ENCODE measurements at regions not wholly inside any gene's neighbourhood (a gene's known extent, or its start where the extent isn't known, plus 50 kb on each side); places are given as distances from the start of the nearest gene placed in this dataset.

GRCh38 chr18:79584491-79585394 is 94.9 kb upstream of the CTDP1 start:
- DNase-seq (ENCODE audit: low read depth) = no peak
- H3K4me3 ChIP-seq (ENCODE audit: low read length) = no peak overlapping the region
- TF ChIP-seq CTCF (conservative IDR thresholded peaks at IDR 0.05; ENCODE audit: low read depth, low read length) = no peak

GRCh38 chr18:79585395-79586370 is 93.9 kb upstream of the CTDP1 start:
- no peak for DNase-seq (ENCODE audit: low read depth)
- no peak for TF ChIP-seq CTCF (conservative IDR thresholded peaks at IDR 0.05; ENCODE audit: low read depth, low read length)

GRCh38 chr18:79586436-79587225 is 93.0 kb upstream of the CTDP1 start:
- no peak overlapping the region for H3K4me3 ChIP-seq (ENCODE audit: low read length)
- no peak for DNase-seq (ENCODE audit: low read depth)
- TF ChIP-seq CTCF (conservative IDR thresholded peaks at IDR 0.05; ENCODE audit: low read depth, low read length) = no peak

More at GRCh38 chr18:79585395-79586370, 93.9 kb upstream of the CTDP1 start:
- H3K4me3 ChIP-seq (ENCODE audit: low read length) = no peak overlapping the region

- H3K4me3 ChIP-seq (ENCODE audit: low read length) = no peak overlapping the region
- DNase-seq (ENCODE audit: low read depth) = no peak
- TF ChIP-seq CTCF (conservative IDR thresholded peaks at IDR 0.05; ENCODE audit: low read depth, low read length) = no peak
Measured at GRCh38 chr18:79587226-79587741, 92.3 kb upstream of the CTDP1 start.

- no peak for TF ChIP-seq CTCF (conservative IDR thresholded peaks at IDR 0.05; ENCODE audit: low read depth, low read length)
- no peak for DNase-seq (ENCODE audit: low read depth)
- no peak overlapping the region for H3K4me3 ChIP-seq (ENCODE audit: low read length)
Measured at GRCh38 chr18:79587779-79588635, 91.6 kb upstream of the CTDP1 start.

Measured in retinal pigment epithelial cell (primary cell).